ENCODE measurements at regions not wholly inside any gene's neighbourhood (a gene's known extent, or its start where the extent isn't known, plus 50 kb on each side); places are given as distances from the start of the nearest gene placed in this dataset.

DNA sequence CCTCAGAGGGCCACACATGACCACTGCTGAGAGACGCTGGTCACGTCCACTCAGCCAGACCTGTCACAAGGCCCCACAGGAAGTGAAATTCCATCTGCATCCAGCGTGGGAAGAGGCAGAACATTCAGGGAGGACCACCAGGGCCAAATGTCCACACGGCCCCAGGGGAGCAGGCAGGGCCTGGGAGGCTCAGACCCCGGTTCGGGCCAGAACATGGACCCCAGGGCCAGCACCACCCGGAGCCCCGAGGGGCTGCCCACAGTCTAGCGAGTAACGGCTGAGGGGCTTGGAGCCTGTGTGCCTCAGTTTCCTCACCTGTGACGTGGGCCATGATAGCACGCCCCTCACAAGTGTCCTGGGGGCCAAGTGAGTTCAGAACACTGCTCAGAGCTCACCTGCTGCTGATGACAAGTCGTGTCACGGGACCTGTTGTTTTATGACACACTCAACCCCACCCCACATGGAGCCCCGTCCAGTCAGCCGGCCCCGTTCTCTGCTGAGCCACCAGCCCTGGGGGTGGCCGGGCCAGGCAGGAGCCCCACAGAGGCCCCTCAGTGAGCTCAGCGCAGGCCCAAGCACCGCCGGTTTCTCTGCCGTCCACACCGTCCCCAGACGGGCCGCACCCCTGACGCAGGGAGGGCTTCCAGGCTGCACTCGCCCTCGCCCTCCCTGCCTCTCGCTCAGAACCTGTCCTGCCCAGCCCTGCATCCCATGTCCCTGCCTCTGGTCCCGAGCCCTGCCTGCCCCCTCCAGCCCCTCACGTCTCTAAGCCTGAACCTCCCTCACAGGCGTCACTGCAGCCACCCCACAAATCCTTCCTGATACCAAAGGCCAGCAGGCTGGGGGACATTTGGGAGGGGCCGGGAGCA, 79.5 kb upstream of the GALNT9 start:
- no peak for TF ChIP-seq EZH2phosphoT487 (IDR thresholded peaks at IDR 0.05; ENCODE audit: borderline replicate concordance)
- TF ChIP-seq, protein P1, sequence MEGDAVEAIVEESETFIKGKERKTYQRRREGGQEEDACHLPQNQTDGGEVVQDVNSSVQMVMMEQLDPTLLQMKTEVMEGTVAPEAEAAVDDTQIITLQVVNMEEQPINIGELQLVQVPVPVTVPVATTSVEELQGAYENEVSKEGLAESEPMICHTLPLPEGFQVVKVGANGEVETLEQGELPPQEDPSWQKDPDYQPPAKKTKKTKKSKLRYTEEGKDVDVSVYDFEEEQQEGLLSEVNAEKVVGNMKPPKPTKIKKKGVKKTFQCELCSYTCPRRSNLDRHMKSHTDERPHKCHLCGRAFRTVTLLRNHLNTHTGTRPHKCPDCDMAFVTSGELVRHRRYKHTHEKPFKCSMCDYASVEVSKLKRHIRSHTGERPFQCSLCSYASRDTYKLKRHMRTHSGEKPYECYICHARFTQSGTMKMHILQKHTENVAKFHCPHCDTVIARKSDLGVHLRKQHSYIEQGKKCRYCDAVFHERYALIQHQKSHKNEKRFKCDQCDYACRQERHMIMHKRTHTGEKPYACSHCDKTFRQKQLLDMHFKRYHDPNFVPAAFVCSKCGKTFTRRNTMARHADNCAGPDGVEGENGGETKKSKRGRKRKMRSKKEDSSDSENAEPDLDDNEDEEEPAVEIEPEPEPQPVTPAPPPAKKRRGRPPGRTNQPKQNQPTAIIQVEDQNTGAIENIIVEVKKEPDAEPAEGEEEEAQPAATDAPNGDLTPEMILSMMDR (conservative IDR thresholded peaks at IDR 0.05; ENCODE audit: low read length), result no peak
